ENCODE measurements at regions not wholly inside any gene's neighbourhood (a gene's known extent, or its start where the extent isn't known, plus 50 kb on each side); places are given as distances from the start of the nearest gene placed in this dataset.

DNA sequence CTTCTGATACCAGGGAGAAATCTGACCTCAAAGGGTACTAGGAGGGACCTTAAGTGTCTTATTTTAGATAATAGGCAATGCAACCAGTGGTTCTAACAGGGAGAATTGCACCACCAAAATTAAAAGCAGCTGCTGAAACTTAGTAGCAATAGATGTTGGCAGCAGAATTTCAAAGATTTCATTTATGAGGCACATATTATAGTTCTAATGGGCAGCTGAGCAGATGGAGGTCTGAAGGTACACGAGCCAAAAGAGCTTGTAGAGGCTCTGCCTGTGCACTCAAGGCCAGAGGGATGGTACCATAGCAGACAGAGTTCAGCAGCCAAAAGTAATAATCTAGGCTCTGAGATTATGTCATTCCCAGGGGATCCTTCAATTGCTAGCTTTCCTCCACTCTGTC, 87.3 kb upstream of the NCKAP5 start:
- H3K27ac ChIP-seq = no peak overlapping the region
- WGBS, 4 donors = 43 to 80% (median 46%) methylated on average over 1 of the region's 1 CpG
- TF ChIP-seq, protein P1, sequence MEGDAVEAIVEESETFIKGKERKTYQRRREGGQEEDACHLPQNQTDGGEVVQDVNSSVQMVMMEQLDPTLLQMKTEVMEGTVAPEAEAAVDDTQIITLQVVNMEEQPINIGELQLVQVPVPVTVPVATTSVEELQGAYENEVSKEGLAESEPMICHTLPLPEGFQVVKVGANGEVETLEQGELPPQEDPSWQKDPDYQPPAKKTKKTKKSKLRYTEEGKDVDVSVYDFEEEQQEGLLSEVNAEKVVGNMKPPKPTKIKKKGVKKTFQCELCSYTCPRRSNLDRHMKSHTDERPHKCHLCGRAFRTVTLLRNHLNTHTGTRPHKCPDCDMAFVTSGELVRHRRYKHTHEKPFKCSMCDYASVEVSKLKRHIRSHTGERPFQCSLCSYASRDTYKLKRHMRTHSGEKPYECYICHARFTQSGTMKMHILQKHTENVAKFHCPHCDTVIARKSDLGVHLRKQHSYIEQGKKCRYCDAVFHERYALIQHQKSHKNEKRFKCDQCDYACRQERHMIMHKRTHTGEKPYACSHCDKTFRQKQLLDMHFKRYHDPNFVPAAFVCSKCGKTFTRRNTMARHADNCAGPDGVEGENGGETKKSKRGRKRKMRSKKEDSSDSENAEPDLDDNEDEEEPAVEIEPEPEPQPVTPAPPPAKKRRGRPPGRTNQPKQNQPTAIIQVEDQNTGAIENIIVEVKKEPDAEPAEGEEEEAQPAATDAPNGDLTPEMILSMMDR (IDR thresholded peaks at IDR 0.05) = no peak
- no peak for TF ChIP-seq POLR2A (IDR thresholded peaks at IDR 0.05)
- H3K27me3 ChIP-seq = no peaks in the 10 kb centered on the region
- DNase-seq = no peak
- H3K4me3 ChIP-seq = no peak overlapping the region
- peaks cover 0 to 5% (median 0%) of the 10 kb centered on the region in 12 donors for H3K9me3 ChIP-seq
- intact Hi-C loops (cut with DNase I) = no loop called here
- no peak for ATAC-seq
- H3K36me3 ChIP-seq = no peaks in the 10 kb centered on the region
- peaks cover 0 to 12% (median 0%) of the 10 kb centered on the region in 12 donors for H3K4me1 ChIP-seq

DNA sequence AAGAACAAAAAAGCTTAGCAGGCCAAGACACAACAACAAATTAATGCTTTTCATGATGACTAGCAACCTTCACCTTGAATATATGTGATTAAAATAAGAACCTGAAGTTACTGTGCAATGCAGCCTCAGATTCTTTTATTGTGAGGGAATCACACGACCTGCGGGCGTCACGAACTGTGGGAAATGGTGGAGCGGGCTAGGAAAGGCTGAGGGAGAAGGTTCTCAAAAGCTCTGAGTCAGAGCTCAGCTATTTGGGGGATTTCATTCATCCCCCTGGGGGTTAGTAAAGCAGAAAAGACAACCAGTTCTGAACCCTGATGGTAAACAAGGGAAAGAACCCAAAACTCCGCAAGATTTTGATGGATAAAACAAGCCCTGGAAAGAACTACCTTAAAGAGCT, 89.3 kb upstream of the NCKAP5 start:
- no peaks in the 10 kb centered on the region for H3K9me3 ChIP-seq
- H3K4me1 ChIP-seq = peaks cover 0 to 6% (median 0%) of the 10 kb centered on the region in 12 donors
- no peaks in the 10 kb centered on the region for H3K36me3 ChIP-seq
- H3K4me3 ChIP-seq = no peak overlapping the region
- no peaks in the 10 kb centered on the region for H3K27me3 ChIP-seq
- intact Hi-C loops (cut with DNase I) = no loop called here
- TF ChIP-seq, protein P1 (IDR thresholded peaks at IDR 0.05) = no peak
- no peak for TF ChIP-seq POLR2A (IDR thresholded peaks at IDR 0.05)
- 83 to 95% (median 91%) methylated on average over 6 of the region's 6 CpGs for WGBS, 4 donors
- no peak for DNase-seq
- no peak for ATAC-seq
- no peak overlapping the region for H3K27ac ChIP-seq

DNA sequence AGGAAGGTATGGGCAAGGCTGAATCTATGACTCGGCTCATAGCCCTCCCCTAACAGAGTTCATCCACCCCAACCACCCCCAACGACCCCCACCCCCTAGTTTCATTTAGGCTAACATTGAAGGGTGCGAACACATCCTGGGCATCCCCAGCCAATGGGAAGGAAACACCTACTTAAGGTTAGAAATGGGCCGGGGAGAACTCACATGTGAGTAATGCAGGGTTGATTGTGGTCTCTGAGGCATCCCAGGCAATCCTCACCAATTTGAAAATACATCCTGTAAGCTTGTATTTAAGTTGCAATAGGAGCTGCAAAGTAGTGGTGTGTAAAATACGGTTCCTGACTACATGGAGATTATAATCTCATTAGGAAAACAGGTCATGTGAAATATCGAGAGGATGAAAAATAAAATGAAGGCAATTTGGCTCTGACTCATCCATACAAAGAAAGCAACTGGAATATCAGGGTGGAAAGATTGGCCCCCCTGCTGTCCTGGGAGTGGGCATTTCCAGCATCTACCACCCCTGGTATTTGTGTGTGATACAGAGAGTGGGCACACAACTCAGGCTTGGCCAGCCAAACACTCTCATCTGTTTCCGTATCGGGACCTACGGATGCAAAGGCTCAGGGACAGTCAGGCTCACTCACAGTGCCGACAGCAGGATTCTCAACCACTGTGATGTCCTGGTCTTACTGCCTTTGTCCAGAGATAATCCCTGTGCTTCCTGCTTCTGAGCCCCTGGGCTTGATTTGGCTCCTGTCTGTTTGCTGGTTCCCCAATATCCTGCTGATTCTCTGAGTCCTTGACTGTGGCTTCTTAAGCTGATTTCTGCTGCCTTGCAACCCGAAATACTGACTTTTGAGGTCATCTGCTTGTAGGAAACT, 90.0 kb upstream of the NCKAP5 start:
- DNase-seq (no peak), ATAC-seq (no peak)
- Histone ChIP-seq H3K27ac (no peak overlapping the region), H3K36me3 (no peaks in the 10 kb centered on the region), H3K9me3 (no peaks in the 10 kb centered on the region), H3K4me1 (no peaks in the 10 kb centered on the region), H3K4me3 (no peak overlapping the region), H3K27me3 (no peaks in the 10 kb centered on the region)
- intact Hi-C loops (cut with DNase I) = no loop called here
- TF ChIP-seq POLR2A (IDR thresholded peaks at IDR 0.05) = no peak
- TF ChIP-seq, protein P1 (IDR thresholded peaks at IDR 0.05) = no peak
- WGBS, 4 donors = 71 to 78% (median 77%) methylated on average over 11 of the region's 11 CpGs

DNA sequence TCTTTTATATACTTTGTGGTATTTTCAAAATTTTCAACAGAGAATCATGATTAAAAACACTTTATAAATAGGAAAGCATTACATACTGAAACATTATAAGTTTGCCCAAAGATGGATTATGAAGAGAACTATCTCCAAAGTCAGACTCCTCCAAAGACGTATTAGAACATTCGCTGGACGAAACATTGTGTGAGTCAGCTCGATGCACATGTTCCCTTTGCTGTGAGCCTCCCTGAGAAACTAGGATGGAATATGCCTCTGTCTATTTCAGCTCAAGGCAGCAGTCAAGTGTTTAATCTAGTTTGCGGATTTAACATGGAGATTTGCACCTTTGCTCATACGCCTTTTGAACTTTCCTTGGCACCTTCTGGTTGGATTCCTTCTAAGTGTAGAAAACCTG, 92.2 kb upstream of the NCKAP5 start:
- TF ChIP-seq, protein P1 (IDR thresholded peaks at IDR 0.05) = no peak
- Histone ChIP-seq H3K27me3 (no peaks in the 10 kb centered on the region), H3K4me3 (no peak overlapping the region), H3K9me3 (no peaks in the 10 kb centered on the region), H3K27ac (no peak overlapping the region), H3K4me1 (no peaks in the 10 kb centered on the region), H3K36me3 (no peaks in the 10 kb centered on the region)
- 91 to 94% (median 92%) methylated on average over 6 of the region's 6 CpGs for WGBS, 4 donors
- intact Hi-C loops (cut with DNase I) = no loop called here
- DNase-seq = no peak
- ATAC-seq = no peak
